Type B pancreatic cell (in vitro differentiated cells): ENCODE measurements at regions not wholly inside any gene's neighbourhood (a gene's known extent, or its start where the extent isn't known, plus 50 kb on each side); places are given as distances from the start of the nearest gene placed in this dataset.

ENCODE experiments used
- DNase-seq: peaks from one replicate; pipeline ENCODE4 v3.0.0; 2021; ENCODE audit warnings: mixed read lengths; ENCODE audit not compliant: unreplicated experiment; ENCODE audit errors: extremely low spot score
- H3K27ac Mint-ChIP-seq: 2 replicates; pipeline ENCODE4 v1.8.0; 2021; ENCODE audit warnings: mild to moderate bottlenecking, mixed read lengths
- H3K27me3 Mint-ChIP-seq: 2 replicates; pipeline ENCODE4 v1.8.0; 2021; ENCODE audit warnings: mixed read lengths
- H3K36me3 Mint-ChIP-seq: 2 replicates; pipeline ENCODE4 v1.8.0; 2021; ENCODE audit warnings: mixed read lengths
- H3K4me1 Mint-ChIP-seq: one replicate; pipeline ENCODE4 v1.8.0; 2021; ENCODE audit warnings: mixed read lengths; ENCODE audit not compliant: unreplicated experiment
- H3K4me3 Mint-ChIP-seq: 2 replicates; pipeline ENCODE4 v1.8.0; 2021; ENCODE audit warnings: mild to moderate bottlenecking, mixed read lengths
- H3K9me3 Mint-ChIP-seq: 2 replicates; pipeline ENCODE4 v1.8.0; 2021; ENCODE audit warnings: mixed read lengths
- TF ChIP-seq, protein P1 (sequence below): fragments of 200-600 bp; sonication (generic); conservative IDR thresholded peaks from 2 replicates; pipeline ENCODE4 v1.5.0; 2021; ENCODE audit warnings: antibody characterized with exemption, mild to moderate bottlenecking

DNA sequence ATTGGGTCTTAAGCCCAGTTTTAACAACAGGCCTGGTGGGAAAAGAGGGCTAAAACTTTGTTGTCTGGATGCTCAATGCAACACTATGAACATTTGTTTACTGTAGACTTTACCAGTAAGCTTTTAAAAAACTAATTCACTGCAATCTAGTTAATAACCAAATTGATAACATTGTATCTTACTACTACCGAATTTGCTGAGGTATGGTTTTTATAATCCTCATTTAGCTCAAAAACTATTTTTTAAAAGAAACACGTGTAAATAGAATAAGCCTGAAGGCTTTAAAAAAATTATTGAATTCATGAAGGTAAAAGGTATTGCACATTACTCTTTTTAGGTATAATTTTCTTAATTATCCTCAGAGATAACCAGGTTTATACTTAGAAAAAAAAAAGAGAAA lies 500.6 kb downstream of the RWDD3 start:
- Mint-ChIP-seq H3K9me3 (peaks cover 9% of the 10 kb centered on the region), H3K4me1 (no peaks in the 10 kb centered on the region), H3K36me3 (no peaks in the 10 kb centered on the region), H3K27me3 (no peaks in the 10 kb centered on the region), H3K27ac (no peak overlapping the region), H3K4me3 (no peak overlapping the region)
- no peak for DNase-seq
- TF ChIP-seq, protein P1, sequence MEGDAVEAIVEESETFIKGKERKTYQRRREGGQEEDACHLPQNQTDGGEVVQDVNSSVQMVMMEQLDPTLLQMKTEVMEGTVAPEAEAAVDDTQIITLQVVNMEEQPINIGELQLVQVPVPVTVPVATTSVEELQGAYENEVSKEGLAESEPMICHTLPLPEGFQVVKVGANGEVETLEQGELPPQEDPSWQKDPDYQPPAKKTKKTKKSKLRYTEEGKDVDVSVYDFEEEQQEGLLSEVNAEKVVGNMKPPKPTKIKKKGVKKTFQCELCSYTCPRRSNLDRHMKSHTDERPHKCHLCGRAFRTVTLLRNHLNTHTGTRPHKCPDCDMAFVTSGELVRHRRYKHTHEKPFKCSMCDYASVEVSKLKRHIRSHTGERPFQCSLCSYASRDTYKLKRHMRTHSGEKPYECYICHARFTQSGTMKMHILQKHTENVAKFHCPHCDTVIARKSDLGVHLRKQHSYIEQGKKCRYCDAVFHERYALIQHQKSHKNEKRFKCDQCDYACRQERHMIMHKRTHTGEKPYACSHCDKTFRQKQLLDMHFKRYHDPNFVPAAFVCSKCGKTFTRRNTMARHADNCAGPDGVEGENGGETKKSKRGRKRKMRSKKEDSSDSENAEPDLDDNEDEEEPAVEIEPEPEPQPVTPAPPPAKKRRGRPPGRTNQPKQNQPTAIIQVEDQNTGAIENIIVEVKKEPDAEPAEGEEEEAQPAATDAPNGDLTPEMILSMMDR: no peak

DNA sequence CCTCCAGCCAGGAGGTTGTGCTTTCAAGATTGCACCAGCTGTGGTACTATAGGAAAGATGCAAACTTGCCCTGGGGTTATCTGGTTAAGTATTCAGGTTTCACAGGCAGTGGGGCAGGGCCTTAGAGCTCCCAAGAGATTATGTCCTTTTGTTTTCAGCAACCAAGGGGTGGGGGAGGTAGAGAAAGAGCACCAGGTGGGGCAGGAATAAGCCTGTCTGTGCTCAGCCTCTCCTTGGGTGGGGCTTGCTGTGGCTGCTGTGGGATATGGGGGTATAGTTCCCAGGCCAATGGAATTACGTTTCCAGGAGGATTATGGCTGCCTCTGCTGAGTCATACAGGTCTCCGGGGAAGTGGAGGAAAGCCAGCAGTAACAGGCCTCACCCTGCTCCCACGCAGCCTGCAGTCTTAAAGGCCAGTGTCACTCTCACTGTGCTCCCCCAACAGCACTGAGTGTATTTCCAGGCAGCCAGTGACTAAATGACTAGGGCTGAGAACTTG lies 508.6 kb downstream of the RWDD3 start:
- TF ChIP-seq, protein P1: no peak
- Mint-ChIP-seq H3K36me3 (no peaks in the 10 kb centered on the region), H3K27me3 (no peaks in the 10 kb centered on the region), H3K4me1 (no peaks in the 10 kb centered on the region), H3K27ac (no peak overlapping the region), H3K9me3 (peaks cover 6% of the 10 kb centered on the region), H3K4me3 (no peak overlapping the region)
- DNase-seq: no peak

DNA sequence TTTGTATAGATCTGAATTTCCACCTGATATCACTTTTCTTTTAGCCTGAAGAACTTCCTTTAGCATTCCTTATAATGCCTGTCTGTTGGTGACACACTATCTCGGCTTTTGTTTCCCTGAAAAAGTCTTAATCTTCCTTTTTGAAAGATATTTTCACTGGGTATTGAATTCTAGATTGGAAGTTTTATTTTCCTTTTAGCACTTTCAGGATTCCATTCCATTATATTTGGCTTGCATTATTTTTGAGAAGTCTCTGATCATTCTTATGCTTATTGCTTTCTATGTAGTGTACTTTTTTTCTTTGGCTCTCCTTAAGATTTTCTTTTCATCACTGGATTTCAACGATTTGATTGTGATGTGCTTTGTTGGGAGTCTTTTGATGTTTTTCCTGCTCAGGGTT lies 510.7 kb downstream of the RWDD3 start:
- H3K4me3 Mint-ChIP-seq: no peak overlapping the region

DNA sequence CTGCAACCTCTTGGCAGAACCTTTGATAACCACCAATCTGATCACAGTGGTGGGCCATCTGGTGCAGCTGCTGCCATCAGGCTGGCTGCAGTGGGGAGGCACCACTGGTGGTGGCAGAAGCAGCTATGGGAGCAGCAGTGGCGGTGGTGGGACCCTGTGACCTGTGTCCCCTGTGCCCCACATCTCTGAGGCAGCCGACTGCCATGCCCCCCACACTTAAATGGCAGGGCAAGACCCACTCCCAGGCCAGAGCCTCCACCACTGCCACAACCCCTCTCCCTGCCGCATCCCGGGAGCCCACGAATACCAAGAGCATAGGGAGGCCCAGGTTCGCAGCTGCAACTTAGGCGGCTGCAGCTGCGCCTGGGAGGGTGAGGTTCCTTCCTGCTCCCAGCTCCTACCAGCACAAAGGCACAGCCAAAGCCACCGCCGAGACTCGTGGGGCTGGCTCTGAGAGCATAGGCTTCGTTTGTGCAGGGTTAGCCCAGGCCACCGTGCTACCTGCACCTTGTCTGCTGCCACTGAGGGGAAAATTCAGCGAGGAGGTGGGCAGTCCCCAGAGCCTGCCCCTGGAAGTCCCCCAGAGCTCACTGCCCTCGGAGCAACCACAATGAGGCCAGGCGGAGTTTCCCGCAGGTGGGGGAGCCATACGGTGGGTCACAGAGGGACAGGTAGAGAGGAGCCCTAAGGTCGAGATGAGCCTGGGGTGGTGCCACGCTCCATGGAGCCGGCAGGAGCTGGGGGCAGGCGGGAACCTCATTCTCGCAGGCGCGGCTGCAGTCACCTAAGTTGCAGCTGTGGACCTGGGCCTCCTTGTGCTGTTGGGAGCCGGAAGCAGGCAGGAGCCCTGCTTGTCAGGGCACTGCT lies 518.7 kb downstream of the RWDD3 start:
- TF ChIP-seq, protein P1: no peak
- no peak overlapping the region for H3K27ac Mint-ChIP-seq
- H3K27me3 Mint-ChIP-seq: no peaks in the 10 kb centered on the region
- H3K36me3 Mint-ChIP-seq: no peaks in the 10 kb centered on the region
- H3K4me3 Mint-ChIP-seq: no peak overlapping the region
- no peaks in the 10 kb centered on the region for H3K4me1 Mint-ChIP-seq
- H3K9me3 Mint-ChIP-seq: peaks cover 7% of the 10 kb centered on the region
- DNase-seq: no peak

More for the DNA sequence above, 510.7 kb downstream of the RWDD3 start:
- H3K27me3 Mint-ChIP-seq: no peaks in the 10 kb centered on the region
- H3K27ac Mint-ChIP-seq: no peak overlapping the region
- TF ChIP-seq, protein P1: no peak
- DNase-seq: no peak
- no peaks in the 10 kb centered on the region for H3K4me1 Mint-ChIP-seq
- no peaks in the 10 kb centered on the region for H3K36me3 Mint-ChIP-seq
- no peaks in the 10 kb centered on the region for H3K9me3 Mint-ChIP-seq

DNA sequence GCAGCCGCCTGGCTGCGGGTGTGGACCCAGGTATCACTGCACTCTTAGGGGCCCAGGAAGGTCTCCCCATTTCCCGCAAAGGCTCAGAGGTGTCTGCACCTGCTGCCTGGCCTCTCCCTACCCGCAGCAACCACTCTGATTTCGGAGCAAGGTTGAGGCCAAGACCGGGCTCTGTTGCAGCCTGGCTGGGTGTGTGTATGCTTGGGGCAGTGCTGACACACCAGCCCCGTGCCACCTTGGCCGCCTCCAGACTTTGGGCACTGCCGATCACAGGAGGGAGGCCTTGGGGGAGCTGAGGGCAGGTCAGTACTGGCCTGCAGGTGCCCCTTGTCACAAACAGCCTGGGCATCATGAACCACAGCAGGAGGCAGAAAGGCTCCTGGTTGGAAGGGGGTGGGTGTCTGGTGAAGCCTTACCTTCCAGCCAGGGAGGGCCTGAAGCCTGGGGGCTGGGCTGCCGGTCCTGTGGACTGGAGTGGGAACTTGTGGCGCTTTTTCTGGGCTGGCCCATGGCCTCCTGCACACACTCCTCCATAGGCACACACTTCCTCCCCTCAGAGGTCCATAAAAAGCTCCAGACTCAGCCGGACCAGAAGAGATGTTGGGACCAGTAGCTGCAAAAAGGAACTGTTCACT lies 519.5 kb downstream of the RWDD3 start:
- Mint-ChIP-seq H3K27me3 (no peaks in the 10 kb centered on the region), H3K27ac (no peak overlapping the region), H3K4me1 (no peaks in the 10 kb centered on the region), H3K36me3 (no peaks in the 10 kb centered on the region), H3K9me3 (peaks cover 7% of the 10 kb centered on the region), H3K4me3 (no peak overlapping the region)
- DNase-seq: no peak
- TF ChIP-seq, protein P1: no peak
